ENCODE measurements at regions not wholly inside any gene's neighbourhood (a gene's known extent, or its start where the extent isn't known, plus 50 kb on each side); places are given as distances from the start of the nearest gene placed in this dataset.

DNA sequence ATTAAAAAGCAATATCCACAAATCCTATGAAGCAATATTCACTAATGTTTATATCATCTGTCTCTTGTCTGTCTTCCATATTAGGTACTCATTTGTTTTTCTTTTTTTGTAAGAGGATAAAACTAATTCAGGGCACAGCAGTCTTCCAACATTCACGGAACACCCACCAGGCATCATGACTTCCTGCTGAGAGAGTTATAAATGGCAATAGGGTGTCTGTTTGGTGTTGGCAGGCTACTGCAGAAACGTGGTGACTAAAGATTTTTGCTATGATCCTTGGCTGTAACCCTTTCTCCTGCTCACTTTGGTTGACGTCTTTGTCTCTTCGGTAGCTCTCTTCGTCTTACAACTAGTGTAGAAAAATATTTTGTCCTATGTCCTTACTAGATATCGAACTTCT is 860.6 kb upstream of the MGAT4C start:
- DNase-seq (ENCODE audit: extremely low spot score), result no peak
- ChIA-PET CTCF (no interaction called here), POLR2A (no interaction called here)
- TF ChIP-seq, protein P1, sequence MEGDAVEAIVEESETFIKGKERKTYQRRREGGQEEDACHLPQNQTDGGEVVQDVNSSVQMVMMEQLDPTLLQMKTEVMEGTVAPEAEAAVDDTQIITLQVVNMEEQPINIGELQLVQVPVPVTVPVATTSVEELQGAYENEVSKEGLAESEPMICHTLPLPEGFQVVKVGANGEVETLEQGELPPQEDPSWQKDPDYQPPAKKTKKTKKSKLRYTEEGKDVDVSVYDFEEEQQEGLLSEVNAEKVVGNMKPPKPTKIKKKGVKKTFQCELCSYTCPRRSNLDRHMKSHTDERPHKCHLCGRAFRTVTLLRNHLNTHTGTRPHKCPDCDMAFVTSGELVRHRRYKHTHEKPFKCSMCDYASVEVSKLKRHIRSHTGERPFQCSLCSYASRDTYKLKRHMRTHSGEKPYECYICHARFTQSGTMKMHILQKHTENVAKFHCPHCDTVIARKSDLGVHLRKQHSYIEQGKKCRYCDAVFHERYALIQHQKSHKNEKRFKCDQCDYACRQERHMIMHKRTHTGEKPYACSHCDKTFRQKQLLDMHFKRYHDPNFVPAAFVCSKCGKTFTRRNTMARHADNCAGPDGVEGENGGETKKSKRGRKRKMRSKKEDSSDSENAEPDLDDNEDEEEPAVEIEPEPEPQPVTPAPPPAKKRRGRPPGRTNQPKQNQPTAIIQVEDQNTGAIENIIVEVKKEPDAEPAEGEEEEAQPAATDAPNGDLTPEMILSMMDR (IDR thresholded peaks at IDR 0.05; ENCODE audit: control extremely low read depth, extremely low read depth, low read depth, missing control alignments), result no peak

DNA sequence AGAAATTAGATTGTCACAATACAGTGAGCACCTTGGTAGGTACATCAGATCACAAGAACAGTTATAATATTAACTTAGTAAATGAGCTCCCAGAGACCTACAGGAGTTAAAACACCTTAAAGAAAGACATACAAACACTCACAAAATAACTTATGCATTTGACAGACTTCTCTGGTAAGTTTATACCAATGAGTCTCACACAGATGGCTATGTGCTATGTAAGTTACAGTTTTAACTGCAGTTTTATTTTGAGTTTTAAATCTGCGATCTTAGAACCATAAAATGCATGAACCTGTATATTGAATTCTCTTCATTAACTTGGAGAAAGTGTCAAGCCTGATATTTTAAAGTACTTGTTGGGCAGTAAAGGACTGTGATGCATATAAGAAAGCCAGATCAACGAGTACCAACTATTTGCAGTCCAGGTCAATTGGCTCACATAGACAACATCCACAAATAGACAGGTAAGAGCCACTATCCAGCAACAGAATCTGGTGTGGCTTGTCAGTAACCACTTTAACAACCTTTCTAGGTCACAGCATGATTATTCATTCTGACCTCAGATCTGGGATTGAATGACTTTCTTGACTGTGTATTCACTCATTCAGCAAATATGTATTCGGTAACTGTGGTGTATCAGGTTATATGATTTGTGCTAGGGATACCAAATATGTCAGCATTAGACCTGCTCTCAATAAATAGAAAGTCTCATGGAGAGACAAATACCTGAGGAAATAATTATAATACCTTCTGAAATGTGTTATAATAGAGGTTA is 856.6 kb upstream of the MGAT4C start:
- POLR2A ChIA-PET, result no interaction called here
- CTCF ChIA-PET, result no interaction called here
- TF ChIP-seq, protein P1 (IDR thresholded peaks at IDR 0.05; ENCODE audit: control extremely low read depth, extremely low read depth, low read depth, missing control alignments), result no peak
- no peak for DNase-seq (ENCODE audit: extremely low spot score)

DNA sequence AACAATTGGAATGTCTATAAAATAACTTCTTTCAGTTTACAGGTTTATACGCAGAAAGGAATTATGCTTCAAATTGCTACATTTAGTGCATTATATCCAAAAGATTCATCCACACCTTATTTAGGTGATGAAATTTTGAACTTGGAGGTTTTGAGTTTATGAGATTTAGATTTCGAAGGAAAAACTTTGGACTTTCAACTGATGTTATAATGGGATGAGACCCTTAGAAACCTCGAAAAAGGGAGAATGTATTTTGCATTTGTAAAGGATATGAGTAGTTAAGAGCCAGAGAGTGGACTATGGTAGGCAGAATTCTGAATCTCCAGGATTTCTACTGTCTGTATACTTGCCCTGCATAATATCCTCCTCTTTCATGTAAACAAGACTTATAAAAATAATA is 851.6 kb upstream of the MGAT4C start:
- POLR2A ChIA-PET, result no interaction called here

DNA sequence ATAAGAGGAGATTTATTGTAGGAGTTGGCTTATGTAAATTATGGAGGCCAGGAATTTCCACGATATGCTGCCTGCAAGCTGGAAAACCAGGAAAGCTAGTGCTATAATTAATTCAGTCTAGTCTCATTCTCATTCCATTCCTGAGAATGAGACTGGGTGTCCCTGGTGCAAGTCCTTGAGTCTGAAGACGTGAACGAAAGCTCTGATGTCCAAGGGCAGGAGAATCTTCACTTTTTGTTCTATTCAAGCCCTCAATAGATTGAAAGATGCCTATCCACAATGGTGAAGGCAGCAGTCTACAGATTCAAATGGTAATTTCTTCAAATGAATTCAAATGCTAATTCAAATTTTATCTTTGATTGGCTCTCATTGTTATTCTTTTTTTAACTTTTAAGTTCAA is 851.1 kb upstream of the MGAT4C start:
- POLR2A ChIA-PET, result no interaction called here
- CTCF ChIA-PET, result no interaction called here
- DNase-seq (ENCODE audit: extremely low spot score), result no peak
- TF ChIP-seq, protein P1 (IDR thresholded peaks at IDR 0.05; ENCODE audit: control extremely low read depth, extremely low read depth, low read depth, missing control alignments), result no peak

More for the DNA sequence above, 851.6 kb upstream of the MGAT4C start:
- TF ChIP-seq, protein P1 (IDR thresholded peaks at IDR 0.05; ENCODE audit: control extremely low read depth, extremely low read depth, low read depth, missing control alignments), result no peak
- CTCF ChIA-PET, result no interaction called here
- DNase-seq (ENCODE audit: extremely low spot score), result no peak

GRCh38 chr12:87096082-87096585 is 839.9 kb upstream of the MGAT4C start:
- POLR2A ChIA-PET, result no interaction called here
- no peak for DNase-seq (ENCODE audit: extremely low spot score)
- TF ChIP-seq, protein P1 (IDR thresholded peaks at IDR 0.05; ENCODE audit: control extremely low read depth, extremely low read depth, low read depth, missing control alignments), result no peak
- CTCF ChIA-PET, result no interaction called here

- CTCF ChIA-PET, result no interaction called here
- DNase-seq (ENCODE audit: extremely low spot score), result no peak
- TF ChIP-seq, protein P1 (IDR thresholded peaks at IDR 0.05; ENCODE audit: control extremely low read depth, extremely low read depth, low read depth, missing control alignments), result no peak
- POLR2A ChIA-PET, result no interaction called here
Measured at GRCh38 chr12:87094356-87094755, 838.2 kb upstream of the MGAT4C start.
